SKM-1 treated with dmso at 0.1 percent for 144 hours (cell line): ENCODE measurements at regions not wholly inside any gene's neighbourhood (a gene's known extent, or its start where the extent isn't known, plus 50 kb on each side); places are given as distances from the start of the nearest gene placed in this dataset.
"Not testable (repeated sequence)": the region's sequence is repeated elsewhere in the genome, so short reads cannot be mapped to it uniquely, and the experiment has no call there.

ENCODE experiments used
- DNase-seq: peaks from one replicate; lab custom pipeline; 2025; ENCODE audit not compliant: unreplicated experiment; lab: John Stamatoyannopoulos, UW

DNA sequence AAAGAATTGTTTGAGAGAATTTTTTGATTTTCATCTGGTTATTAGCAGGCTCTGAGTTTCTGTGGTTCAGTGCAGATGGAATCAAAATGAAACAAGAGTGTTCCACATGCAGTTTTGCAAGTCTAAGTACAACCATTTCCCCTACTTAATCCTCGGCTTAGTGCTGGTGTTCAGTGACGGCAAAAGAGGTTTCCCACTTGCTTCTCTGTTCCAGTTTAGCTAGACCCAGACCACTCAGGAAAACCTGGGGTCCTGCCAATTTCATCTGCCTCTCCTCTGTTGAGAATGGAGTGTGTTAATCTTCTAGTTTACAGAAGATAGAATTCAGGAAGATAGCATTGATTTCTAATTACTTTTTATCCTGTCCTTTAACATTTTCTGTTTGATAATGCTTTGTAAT is 996.2 kb upstream of the FANCL start:
- DNase-seq, result no peak

DNA sequence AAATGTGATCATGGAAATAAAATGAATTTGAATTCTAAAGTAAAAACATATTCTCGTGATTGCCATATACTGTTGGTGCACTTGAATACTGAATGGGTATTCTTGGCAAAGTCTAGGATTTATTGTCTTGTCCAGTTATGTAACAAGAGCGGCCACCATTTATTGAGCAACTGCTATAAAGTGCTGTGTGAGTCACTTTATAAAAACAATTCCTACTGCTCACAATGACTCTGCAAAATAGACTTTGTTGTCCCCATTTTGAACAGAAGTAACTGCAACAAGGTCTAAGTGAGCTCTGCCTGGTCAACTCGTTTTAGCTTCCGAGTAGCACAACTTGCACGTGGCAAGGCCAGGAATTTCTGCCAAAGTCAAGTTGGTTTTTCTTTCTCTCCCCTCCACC is 995.6 kb upstream of the FANCL start:
- DNase-seq, result no peak

DNA sequence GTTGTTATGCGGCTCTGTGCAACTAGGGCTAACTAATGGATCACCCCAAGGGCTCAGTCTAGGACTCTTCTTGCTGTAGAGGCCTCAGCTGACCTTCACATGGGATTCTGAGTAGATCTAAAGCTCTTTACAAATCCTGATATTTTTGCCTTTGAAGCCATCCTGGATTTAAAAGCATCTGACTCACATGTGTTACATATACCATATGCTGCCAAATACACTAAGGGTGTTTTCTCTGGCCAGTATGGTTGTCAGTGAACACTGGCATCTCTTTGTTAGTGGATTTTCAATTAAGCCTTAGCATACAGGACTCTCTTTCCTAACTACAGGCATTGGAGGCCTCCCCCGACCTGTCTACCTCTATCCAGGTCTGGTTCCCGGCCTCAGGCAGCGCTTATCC is 992.8 kb upstream of the FANCL start:
- no peak for DNase-seq

DNA sequence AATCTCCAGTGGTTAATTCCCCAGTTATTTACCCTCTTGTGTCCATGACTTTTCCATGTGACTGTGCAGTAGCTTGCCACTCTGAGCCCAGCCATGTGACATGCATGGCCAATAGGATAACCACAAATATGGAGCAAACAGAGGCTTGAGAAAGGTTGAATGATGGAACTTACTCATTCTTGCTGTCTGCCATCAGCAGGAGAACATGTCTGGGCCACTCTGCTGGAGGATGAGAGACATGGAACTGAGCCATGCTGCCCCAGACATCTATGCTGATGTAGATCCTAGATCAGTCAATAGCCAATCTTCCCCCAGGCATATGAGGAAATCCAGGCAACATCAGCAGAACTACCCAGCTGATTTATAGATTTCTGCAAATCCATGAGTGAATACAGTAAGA is 992.3 kb upstream of the FANCL start:
- no peak for DNase-seq

DNA sequence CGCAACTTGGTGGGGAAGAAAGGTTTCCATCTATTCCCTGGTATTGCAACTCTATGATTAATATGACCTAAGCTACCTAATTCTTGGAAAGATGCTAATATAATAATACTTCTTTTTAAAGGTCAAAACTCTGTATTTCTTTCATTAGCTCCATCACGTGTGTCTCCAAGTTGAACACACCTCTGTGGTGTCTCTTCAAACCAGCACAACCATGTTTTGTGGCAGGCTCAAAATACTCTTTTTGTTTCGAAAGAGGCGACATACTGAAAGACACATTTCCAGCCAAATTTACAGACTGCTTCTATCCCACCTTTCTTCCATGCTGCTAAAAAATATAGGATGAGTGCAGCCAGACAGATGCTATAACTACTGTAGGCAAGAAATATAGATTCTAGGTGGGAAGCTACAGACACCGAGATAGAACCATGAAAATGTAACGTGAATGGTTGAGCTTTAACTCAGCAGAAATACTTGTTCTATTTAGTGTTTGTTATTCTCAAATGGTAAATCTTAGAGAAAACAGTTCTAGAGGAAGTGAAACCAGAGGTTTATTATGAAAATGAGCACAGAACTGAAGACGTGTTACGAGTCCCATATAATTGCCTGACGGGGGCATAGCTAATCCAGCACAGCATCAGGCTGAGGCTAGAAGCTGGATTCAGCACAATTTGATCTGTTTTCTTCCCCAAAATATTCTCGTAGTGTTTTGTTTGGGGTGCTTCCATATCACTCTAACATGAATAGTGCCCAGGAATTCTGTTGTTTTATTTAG is 991.5 kb upstream of the FANCL start:
- no peak for DNase-seq

DNA sequence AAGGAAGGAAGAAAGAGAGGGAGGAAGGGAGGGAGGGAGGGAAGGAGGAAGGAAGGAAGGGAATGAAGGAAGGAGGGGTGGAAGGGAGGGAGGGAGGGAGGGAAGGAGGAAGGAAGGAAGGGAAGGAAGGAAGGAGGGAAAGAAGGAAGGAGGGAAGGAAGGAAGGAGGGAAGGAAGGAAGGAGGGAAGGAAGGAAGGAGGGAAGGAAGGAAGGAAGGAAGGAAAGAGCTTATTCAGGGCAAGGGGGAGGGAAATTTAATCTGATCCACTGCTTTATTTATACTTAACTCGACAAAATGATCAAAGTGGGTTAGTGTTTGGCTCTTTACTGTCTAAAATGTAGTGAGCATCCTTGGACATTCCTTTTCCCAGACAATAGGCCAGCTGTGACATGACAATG is 985.2 kb upstream of the FANCL start:
- DNase-seq, result not testable (repeated sequence)

DNA sequence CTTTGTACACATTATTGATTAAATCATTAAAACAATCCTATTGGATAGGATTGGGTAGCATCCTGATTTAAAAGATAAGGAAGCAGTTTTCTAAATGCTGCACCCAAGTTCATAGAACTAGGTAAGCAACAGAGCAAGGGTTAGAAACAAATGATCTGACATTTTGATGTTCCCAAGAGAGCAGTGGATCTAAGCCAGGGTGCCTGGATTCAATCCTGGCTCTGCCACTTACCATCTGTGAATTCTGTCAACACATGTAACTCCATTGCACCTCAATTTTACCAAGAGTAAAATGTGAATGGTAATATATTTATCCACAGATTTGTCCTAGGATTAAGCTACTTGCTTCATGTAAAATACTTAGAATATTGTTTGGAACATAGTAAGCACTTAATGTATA is 982.6 kb upstream of the FANCL start:
- DNase-seq, result no peak

DNA sequence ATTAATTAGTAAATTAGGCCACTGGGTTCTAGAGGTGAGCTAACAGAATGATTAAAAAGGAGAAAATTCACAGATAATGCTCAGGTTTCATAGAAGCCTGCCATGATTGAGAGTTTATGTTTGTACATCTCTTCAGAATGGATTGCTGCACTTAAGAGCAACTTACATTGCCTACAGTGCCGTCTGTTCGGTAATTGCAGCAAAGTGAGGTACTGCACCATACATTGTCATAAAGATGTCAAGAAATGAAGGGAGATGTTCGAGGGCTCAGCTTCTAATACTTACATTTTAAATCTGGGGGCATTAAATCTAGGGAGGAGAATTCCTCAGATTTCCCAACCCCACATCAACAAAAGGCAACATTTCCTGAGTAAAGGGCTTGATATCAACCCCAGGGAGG is 976.2 kb upstream of the FANCL start:
- no peak for DNase-seq

DNA sequence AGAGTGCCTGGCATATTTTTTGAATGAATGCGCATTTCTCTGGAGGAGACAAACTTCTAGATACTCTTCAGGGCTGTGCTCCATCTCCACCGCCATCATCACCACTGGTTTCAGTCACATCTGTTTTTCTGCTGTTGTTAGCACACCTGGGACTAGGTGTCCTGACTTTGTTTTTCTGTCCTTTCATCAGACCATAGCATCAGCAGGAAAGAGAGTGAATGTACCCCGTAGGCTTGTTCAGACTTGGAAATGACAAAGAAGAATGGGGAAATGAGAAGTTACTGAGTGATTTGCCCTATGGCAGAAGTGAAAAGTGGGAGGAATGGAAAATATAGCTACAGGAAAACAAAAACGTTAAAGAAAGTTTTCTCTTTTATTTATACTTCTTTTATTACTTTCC is 965.2 kb upstream of the FANCL start:
- DNase-seq, result no peak

DNA sequence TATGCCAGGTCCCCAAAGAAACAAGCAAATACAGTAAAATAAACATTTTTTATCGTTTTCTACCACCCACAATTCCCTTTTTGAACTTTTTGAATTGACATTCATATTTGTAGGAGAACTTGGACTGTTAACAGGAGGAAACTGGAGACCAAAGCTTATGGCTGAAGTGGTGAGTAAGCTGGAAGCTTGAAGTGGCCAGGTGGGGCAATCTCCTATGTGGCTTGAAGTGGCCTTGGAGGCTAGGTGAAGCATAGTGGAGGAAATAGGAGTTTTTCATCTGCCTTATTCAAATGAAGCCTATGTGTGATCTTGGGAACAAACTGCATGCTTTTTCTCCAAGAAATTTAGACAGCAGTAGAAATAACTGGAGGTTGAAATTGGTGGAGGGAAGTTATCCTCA is 962.9 kb upstream of the FANCL start:
- no peak for DNase-seq

DNA sequence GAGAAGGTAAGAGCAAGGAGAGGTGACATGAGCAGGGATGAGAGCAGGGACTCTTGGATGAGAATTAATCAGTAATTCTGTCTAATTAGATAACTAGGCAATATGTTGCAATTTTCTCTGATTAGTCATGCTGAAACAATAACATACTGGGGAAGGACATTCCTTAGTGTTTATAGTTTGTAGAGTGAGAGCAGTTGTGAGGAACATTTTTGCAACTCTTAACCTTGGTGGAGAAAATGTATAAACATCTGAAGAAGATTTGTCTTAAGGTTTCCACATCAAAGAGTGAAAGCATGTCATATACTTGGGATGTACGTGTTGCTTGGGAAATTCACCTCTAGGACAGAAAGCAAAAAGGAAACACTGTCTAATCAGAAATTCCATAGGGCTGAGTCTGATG is 955.4 kb upstream of the FANCL start:
- no peak for DNase-seq

DNA sequence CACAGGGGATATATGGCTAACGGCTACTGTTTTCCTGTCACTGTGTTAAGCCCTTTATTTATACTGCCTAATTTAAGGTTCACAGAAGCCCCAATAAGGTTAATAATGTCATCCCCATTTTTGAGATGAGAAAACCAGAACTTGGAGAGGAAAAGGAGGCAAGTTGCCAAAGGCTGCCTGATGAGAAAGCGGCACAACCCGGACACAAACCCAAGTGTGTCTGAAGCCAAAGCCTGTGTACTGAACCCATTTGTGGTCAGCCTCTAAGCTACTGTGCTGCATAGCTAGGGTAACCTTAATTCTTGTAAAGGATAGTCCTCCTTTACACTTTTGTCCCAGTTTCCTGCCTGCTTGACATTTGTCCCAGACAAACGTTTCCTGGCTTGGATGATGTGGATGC is 954.7 kb upstream of the FANCL start:
- no peak for DNase-seq

DNA sequence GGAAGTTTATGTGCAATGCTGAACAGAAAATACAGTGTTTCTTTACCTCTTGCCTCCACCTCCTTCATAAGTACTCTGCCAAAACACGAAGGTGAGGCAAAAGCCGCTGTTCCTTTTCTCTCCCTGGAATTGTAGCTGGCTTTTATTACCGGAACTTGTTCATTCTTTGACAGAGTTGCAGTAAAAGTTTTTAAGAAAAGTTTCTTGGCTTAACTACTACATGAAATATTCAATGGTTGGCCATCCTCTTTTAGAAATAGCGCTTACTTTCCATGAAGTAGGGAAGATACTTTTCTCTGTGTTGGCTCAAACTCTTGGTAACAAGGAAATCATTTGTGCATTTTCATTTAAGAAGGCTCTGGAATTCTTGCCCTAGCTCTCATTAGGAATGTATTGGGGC is 950.7 kb upstream of the FANCL start:
- DNase-seq, result no peak

DNA sequence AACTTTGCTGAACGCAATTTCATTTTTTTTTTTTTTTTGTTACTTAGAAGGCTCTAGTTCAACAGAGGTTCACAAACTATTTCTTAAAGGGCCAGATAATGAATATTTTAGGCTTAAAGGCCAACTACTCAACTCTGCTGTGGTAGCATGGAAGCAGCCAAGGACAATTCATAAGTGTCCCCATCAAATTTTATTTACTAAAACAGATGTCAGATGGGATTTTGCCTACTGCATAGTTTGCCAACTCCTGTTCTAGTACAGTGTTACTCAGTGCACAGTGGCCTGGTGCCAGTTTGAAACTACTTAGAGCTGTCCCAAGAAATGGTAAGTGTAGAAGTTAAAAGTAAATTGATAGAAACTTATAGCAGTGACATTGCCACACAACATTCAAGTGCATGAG is 949.4 kb upstream of the FANCL start:
- no peak for DNase-seq

DNA sequence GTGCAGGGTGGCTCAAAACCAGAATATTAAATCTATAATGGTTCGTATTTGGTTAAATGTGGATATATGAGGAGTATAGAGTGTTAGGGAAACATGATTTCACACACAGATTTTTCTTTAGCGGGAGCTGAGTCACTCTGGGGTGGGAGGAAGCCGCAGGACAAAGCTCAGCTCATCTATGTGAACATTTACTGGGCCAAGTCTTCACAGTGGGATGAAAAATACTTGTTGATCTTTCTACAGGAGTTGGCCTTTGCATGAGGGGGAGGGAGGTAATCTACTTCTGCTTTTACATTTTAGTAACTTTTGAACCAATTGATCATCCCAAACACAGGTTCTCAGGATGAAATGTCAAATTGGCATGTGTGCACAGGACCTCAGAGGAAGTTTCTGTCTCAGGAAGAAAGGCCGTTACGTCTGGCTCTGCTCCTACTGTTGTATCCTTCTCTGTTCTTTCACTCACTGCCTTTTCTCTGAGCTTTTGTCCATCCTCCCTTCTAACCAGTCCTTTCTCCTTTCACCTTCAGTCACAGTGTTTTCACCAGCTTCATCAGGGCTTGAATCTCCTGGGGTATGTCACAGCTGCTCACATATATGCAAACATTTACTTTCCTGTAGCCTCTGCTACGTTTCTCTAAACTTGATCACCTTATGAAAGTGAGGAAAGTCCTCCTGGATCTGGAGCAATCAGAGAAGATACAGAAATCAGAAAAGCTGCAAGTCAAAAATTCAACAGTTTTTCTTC is 943.3 kb upstream of the FANCL start:
- no peak for DNase-seq

DNA sequence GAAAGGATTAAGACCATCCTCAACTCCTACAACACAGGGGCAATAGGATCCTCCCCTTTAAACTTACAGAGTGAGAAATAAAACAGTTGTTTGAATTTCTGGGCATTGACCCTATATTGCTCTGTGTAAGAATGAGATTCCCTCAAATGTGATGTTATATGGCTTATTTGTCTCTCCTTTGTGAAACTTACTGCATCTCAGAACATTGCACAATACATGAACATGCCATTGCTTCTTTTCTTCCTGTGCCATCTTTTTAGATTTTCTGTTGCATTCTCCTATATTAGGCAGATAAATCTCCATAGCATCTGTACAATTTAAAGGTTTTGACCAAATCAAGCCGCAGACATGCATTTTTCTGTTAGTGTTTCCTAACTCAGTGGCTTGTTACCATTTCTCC is 941.9 kb upstream of the FANCL start:
- no peak for DNase-seq

DNA sequence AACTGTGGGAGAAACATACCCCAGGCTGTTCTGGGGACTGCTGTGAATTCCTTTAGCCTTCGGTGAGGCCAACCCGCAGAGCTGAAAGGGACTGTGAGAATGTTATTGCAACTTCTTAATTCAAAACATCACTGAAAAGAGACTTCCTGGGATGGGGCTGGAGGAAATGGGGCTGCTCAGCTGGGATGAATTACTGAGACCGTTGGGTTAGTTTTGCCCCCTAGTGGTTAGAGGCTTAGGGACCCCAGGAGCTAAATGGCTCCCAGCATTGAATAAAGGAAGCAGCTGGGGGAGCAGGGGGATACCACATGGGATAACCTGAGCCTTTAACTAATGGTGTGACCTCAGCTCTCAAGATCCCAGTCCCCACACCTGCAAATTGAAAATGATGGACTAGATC is 941.1 kb upstream of the FANCL start:
- no peak for DNase-seq

DNA sequence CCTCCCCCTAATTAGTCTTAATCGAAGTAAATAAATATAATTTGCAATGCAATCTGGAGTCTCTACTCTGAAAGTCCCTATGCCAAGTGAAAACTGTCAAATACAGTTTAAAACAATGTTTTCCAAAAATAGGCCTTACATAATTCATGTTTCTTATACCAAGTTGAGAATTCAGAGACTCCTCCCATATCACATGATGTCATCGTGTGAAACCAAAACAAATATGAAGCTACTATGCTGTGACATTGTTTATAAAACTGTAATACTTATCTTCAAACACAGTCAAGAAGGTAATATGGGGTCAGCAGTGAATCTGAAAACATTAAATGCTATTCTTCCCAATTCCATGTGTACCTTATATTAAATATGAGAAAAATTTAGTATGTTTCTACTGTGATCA is 940.2 kb upstream of the FANCL start:
- no peak for DNase-seq

DNA sequence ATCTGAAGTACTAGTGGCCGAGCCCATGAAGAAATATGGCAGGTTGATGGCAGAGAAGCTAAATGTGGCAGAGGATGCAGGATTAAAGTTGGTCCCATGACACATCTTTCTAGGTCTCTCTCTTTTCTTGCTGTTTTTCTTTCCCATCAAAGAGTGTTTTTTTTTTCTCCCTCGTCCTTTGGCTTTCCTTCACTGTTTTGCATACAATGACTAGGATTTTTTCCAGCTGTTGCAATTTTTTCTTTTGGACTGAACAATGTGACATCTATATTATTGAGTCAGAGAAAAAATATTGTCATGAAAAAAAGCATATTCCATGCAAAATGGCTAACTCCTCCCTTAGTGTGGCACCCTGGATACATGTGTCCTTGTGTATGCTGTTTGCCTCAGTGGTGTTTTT is 939.5 kb upstream of the FANCL start:
- DNase-seq, result no peak

DNA sequence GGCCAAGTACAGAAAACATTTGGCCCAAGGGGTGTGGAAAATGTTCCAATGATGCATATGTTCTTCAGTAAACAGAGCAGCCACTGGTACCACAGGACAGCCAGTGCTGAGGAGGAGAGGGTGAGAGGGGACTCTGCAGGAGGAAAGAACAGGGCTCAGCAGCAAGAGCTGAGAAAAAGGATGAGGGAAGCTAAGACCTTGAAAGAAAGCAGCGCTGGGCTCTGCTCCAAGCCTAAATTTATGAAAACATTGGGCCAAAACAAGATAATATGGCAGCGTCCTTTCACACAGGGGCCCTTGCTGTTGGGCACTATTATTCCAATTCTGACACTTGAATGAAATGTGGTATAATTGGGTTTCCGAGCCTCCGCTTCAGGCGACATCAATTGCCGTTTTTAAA is 939.0 kb upstream of the FANCL start:
- no peak for DNase-seq

DNA sequence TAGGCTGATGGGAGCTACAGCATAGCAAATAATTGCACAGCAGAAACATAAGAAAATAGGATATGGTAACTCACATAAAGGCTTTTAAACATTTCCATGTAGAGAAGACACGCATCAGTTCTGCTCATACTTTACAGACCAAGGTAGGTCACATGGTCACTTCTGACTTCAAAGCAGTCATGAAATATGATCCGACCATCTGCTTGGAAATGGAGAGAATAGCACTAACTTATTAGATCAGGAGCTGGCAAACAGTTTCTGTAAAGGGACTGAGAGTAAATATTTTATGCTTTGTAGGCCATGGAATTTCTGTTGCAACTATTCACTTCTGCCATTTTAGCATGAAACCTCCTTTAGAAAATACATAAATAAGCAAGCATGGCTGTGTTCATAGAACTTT is 936.6 kb upstream of the FANCL start:
- no peak for DNase-seq

DNA sequence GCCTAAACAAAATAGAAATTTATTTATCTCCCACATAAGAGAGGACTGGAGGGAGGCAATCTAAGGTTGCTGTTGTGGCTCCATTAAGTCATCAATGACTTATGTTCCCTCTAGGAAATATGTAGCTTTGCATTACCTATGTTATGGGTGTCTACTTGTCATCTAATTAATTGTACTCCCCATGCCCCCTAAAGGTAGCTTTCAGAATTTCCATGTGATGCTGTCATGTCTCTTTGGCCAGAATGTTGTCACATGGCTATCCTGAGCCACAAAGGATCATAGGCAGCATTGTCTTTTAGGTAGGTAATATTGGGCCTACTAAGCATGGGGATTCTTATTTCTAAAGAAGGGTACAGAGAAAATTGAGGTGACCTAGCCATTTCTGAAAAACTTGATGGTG is 935.6 kb upstream of the FANCL start:
- no peak for DNase-seq
